Lower leg skin (tissue), 4 donors: ENCODE measurements at regions not wholly inside any gene's neighbourhood (a gene's known extent, or its start where the extent isn't known, plus 50 kb on each side); places are given as distances from the start of the nearest gene placed in this dataset.

Source experiments
- DNase-seq, 2 donors: peaks; one replicate each; pipeline ENCODE4 v3.0.0-alpha.2; 2019; ENCODE audit warnings: low spot score in 2 of 2
- H3K4me3 ChIP-seq: fragments of 200-600 bp; sonication (generic); 2 replicates; pipeline ENCODE4 v1.5.1; 2017; ENCODE audit warnings: mild to moderate bottlenecking, low read depth; ENCODE audit not compliant: poor library complexity, severe bottlenecking
- POLR2A ChIP-seq, 2 donors: fragments of 450-650 bp; IDR thresholded peaks; one replicate each; pipeline ENCODE4 v1.6.1; 2016 to 2017; ENCODE audit warnings: antibody characterized with exemption in 2 of 2, mild to moderate bottlenecking in 1 of 2, moderate library complexity in 1 of 2
- WGBS, 2 donors: methylation state at CpG; one replicate each; pipeline ENCODE4 v1.1.5; 2018; 5-methylcytosine and 5-hydroxymethylcytosine counted together
- intact Hi-C: fragments of 100-400 bp; cut with DNase I; formaldehyde crosslinking; loops from one replicate; pipeline ENCODE4 v1.15.0; 2023; ENCODE audit warnings: low total_unique reads
- TF ChIP-seq, protein P1 (sequence below), 3 donors: fragments of 450-650 bp; IDR thresholded peaks; one replicate each; pipeline ENCODE4 v1.5.1; 2016; ENCODE audit warnings: antibody characterized with exemption in 3 of 3, mild to moderate bottlenecking in 3 of 3, moderate library complexity in 2 of 3

DNA sequence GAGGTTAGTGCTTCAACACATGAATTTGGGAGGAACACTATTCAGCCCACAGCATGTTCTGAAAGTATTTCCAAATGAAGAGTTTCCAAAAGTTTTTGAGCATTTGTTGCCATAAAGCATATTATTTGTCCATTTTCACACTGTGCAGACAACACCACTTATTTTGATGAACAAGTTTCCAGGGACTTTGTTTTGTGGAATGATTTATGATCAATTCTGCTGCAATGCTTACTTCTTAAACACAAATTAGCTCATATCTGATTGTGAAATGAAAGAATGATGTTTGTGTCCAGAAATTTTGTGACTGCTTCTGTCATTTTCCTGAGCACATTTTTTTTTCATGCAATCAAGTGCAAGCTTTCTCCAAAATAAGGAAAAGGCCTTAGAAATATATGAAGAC lies 205.3 kb downstream of the RAP2A start:
- no peak for TF ChIP-seq POLR2A (IDR thresholded peaks at IDR 0.05)
- TF ChIP-seq, protein P1, sequence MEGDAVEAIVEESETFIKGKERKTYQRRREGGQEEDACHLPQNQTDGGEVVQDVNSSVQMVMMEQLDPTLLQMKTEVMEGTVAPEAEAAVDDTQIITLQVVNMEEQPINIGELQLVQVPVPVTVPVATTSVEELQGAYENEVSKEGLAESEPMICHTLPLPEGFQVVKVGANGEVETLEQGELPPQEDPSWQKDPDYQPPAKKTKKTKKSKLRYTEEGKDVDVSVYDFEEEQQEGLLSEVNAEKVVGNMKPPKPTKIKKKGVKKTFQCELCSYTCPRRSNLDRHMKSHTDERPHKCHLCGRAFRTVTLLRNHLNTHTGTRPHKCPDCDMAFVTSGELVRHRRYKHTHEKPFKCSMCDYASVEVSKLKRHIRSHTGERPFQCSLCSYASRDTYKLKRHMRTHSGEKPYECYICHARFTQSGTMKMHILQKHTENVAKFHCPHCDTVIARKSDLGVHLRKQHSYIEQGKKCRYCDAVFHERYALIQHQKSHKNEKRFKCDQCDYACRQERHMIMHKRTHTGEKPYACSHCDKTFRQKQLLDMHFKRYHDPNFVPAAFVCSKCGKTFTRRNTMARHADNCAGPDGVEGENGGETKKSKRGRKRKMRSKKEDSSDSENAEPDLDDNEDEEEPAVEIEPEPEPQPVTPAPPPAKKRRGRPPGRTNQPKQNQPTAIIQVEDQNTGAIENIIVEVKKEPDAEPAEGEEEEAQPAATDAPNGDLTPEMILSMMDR (IDR thresholded peaks at IDR 0.05) = no peak
- H3K4me3 ChIP-seq = no peak overlapping the region
- intact Hi-C loops = no loop called here
- no peak for DNase-seq

DNA sequence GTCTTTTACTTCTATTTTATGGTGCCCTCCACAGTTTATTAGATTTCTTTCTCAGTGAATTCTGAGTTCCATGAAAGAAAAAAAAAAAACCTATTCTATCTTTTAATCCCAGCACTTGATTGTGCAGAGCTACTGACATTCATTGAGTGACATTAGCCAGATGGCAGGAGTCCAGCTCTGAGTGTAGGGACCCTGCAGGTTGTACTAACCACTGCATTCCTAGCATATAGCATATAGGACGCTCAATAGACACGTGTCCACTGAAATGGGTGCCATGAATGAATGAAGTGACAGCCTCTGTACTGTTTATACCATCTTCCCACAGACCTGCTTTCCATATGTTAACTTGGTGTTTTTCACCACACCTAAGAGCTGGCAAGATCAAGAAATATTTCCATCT lies 206.3 kb downstream of the RAP2A start:
- TF ChIP-seq, protein P1 (IDR thresholded peaks at IDR 0.05) = no peak
- TF ChIP-seq POLR2A (IDR thresholded peaks at IDR 0.05) = no peak
- H3K4me3 ChIP-seq = no peak overlapping the region
- intact Hi-C loops = no loop called here
- 73 to 81% methylated on average over 2 of the region's 2 CpGs for WGBS, 2 donors
- DNase-seq = no peak

DNA sequence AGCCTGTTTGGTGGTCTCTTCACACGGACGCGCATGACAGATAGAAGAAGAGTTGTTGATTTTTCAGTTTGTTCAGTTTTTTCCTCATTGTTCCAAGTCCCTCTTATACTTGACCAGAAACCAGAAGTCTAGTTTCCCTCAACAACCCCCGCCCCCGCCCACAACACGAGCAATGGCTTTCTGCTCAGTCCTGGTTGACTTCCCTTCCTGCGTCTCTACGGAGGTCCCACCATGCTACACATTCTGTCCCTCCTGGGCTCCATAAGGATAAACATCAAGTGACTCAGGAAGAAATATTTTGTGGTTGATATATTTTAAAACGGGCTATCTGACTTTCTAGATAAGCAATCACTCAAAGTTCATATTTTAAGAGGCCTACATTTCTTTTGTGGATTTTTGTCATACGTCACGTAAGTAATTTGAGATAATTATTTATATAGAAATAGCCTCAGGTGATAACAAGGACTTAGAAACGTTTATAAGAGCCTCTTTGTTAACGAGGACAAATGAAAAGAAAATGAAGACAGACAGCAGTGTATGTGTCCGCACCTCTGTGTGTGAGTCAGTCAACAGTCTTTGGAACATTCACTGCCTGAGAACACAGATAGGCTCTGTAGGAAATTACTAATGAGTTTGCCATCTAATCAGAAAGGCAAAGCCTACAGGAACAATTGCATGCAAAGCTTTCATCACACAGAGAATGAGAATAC lies 214.4 kb downstream of the RAP2A start:
- no peak for DNase-seq
- no peak overlapping the region for H3K4me3 ChIP-seq
- TF ChIP-seq, protein P1 (IDR thresholded peaks at IDR 0.05) = no peak
- TF ChIP-seq POLR2A (IDR thresholded peaks at IDR 0.05) = no peak
- WGBS, 2 donors = 72 to 79% methylated on average over 14 of the region's 14 CpGs
- intact Hi-C loops = no loop called here

DNA sequence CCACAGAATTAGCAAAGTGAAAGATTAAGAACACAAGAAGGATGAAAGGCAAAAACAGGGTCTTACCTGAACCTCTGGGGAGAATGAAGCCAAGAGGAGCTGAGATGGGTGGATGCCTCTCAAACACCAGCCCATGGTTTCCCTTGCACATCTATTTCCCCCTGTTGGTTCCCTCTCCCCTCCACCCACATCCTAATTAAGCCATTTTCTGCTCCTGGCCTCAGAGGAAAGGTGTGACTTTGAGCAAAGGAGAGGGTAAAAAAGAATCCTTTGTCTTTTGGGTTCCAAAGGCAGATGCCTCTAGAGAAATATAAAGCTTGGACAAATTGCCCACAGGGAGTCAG lies 214.9 kb downstream of the RAP2A start:
- intact Hi-C loops = no loop called here
- TF ChIP-seq, protein P1 (IDR thresholded peaks at IDR 0.05) = no peak
- no peak for DNase-seq

DNA sequence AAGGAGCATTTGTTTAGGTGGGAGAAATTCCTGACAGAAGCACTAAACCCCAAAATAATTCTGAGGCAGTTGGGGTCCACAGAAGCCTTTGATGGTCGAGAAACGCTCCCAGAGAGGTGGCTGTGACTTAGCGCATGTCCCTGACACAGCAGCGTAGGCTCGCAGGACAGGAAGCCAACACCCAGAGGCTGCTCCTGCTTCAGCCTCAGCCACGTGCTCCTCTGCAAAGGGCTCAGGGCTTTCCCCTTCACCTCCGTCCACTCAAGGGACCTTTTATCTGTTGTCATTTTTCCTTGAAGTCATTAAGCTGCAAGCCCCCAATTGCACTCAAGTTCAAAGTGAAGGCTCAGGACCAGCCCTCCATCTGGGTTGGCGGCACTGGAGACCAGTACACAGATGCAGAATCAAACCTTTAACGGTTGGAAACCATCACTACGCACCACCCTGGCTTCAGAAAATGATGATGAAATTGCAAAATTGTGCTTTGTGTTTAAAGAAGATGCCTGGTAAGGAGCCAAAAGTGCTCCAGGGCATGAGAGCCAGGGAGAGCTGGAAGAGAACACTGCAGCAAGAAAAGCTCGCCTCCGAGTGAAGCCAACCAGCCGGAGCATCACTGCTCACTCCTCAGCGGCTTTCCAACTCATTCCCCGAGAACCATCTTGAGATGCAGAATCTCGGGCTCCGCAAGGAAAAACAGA lies 219.6 kb downstream of the RAP2A start:
- no peak for TF ChIP-seq POLR2A (IDR thresholded peaks at IDR 0.05)
- TF ChIP-seq, protein P1 (IDR thresholded peaks at IDR 0.05) = no peak
- H3K4me3 ChIP-seq = no peak overlapping the region
- intact Hi-C loops = no loop called here
- no peak for DNase-seq
- WGBS, 2 donors = 66 to 67% methylated on average over 17 of the region's 17 CpGs

More for the DNA sequence above, 214.9 kb downstream of the RAP2A start:
- H3K4me3 ChIP-seq = no peak overlapping the region

DNA sequence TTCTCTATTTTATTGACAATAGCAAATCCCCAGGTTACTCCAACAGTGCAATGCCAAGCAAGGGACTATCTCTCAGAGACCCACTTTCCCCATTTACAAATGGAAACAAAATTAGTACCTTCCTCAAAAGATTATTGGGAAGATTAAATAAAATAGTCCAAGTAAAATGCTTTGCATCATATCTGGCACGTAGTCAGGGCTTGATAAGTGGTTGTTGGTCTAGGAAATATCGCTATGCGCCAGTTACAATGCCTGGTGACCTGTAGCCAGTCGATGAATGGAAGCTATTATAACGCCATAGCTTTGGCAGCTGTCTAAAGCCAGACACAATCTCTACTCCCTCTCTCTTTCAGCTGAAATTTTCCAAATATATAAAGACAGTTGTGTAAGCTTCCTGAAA lies 220.3 kb downstream of the RAP2A start:
- TF ChIP-seq, protein P1 (IDR thresholded peaks at IDR 0.05) = no peak
- TF ChIP-seq POLR2A (IDR thresholded peaks at IDR 0.05) = no peak
- DNase-seq = no peak
- intact Hi-C loops = no loop called here
- 66 to 77% methylated on average over 5 of the region's 5 CpGs for WGBS, 2 donors
- H3K4me3 ChIP-seq = no peak overlapping the region
